NCI-H524 treated with DMSO at 0.1 percent for 48 hours (cell line): ENCODE measurements at regions not wholly inside any gene's neighbourhood (a gene's known extent, or its start where the extent isn't known, plus 50 kb on each side); places are given as distances from the start of the nearest gene placed in this dataset.
"Not testable (repeated sequence)": the region's sequence is repeated elsewhere in the genome, so short reads cannot be mapped to it uniquely, and the experiment has no call there.

Experiments
- DNase-seq: peaks from one replicate; lab custom pipeline; 2025; lab: John Stamatoyannopoulos, UW

DNA sequence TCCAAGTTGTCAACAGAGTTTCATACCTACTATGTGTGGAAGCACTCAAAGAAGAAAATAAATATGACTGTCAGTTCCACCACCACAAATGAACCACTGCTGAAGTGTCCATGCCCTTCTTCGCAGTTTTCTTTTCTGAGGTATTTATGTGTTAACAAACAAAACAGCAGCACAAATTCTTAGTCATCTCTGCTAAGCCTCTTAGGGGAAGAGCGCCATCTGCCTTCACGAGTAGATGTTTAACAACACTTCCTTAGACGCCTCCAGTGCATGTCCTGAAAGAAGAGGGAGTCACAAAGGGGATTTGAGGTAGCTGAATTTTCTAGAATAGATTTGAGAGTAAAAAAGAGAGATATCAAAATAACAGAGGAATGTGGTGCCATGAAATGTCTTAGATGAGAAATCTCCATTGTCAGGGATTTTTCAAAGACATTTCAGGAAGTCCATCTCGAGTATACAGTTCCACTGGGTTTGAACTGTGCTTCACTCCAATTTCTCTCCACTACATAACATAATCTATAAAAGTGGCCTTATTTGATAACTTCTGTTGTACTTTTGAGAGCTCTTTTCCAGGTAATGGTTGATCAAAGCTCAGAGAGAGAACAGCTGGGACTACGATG lies 775.3 kb upstream of the POM121L12 start:
- no peak for DNase-seq

DNA sequence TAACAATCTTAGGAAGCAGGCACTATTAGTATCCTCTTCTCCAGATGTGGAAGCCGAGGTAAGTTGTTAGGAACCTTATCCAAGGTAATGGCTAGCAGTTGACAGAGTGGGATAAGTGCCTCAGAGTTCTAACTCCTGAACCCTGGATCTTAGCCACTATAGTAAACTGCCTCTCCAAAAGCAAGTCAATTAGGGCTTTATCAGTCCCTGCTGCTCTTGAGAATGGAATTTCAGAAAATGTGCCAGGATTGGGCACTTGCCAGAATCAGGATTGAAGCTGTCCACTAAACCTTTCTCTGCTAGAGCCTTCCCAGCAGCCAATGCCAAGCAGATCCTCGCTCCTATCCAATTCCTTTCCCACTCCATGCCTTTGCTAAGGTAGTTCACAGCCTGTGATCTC lies 777.5 kb upstream of the POM121L12 start:
- DNase-seq, result no peak

DNA sequence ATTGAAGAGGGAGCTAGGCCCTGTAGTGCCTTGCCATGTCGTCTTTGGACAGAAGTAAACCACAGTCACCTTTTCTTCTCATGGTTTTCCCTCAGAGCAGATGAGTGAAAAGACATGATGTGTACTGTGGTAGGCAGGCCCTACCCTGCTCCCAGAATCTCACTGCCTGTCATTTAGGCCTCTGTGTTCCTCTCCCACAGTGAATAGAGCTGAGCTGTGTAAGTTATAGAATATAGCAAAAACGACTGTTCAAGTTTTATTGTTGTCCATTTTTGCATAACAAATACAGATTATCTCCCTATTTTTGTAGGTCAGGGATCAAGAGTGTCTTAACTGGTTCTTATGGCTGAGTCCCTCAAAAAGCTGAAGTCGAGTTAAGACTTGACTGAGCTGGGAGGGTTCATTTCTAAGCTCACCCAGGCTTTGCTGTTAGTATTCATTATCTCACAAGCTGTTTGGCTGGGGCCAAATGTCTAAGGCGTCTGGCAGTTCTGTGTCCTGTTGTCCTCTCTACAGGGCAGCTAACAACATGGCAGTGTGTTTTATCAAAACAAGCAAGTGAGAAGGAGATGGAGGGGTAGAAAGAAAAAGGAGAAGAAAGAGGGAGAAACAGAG lies 780.9 kb upstream of the POM121L12 start:
- DNase-seq, result no peak

DNA sequence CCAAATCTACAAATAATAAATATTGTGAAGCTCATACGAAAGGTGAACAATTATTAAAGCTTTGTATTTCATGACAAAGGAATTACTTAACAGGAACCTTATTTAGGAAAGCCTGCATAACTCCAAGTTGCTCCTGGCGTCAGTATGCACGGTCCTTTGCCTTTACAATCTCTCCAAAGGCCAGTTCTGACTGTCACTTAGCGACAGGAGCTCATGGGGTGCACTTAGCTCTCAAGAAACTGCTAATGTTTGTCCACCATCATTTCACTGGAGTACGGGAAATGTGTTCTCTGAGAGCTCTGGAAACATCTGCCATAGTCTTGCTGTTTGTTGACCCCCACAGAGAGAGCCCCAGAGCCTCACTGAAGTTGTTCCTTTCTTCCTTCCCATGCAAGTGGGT lies 781.5 kb upstream of the POM121L12 start:
- DNase-seq, result no peak

DNA sequence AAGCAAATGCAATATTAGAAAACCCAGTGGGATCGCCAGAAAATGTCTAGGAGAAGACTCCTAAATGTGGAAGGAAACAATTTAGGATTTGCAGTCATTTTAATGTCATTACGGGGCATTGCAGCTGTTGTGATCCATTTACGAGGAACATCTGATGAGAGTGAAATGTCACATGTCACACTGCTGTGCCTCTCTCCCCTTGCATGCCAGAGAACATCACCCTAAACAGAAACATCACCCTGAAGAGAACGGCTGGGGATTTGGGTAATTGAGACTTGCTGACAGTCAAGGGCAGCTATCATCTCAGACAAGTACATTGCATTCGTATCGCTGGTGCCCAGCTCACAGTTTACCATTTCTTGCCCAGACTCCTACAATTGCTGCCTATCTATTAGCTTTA lies 785.7 kb upstream of the POM121L12 start:
- no peak for DNase-seq

DNA sequence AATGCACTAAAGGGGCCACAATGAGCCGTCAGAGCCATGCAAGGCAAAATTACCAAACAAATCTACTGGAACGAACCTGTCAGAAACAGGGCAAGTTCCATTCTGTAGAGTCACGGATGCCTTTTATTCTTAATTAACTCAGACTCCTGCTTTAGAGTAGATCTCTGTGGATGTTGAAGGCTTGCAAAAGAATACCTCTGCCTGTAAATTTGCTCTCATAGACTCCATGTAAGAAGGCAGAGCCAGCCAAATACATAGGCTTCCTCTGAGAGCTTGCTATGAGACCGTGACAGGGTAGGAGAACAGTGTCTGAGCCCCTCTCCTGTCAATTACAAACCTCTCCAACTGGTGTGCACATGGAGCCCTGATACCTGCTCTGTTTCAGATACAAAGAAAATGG lies 787.9 kb upstream of the POM121L12 start:
- DNase-seq, result no peak

DNA sequence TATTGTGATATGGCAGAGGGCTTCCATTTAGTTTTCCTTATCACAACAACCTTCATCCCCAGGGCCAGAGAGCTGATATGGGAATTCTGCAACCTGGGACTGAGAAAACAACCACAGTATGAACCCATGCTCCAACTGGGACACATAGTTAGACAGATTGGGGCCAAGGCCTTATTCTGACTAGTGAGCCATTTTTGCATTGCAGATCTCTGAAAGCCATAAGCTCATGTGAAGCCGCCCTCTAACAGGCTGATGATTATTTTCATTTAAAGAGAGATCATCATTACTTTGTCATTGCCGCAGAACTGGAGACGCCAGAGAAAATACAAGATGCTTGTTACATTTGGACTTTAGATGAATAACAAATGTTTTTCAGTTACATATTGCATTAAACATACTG lies 791.7 kb upstream of the POM121L12 start:
- DNase-seq, result no peak

DNA sequence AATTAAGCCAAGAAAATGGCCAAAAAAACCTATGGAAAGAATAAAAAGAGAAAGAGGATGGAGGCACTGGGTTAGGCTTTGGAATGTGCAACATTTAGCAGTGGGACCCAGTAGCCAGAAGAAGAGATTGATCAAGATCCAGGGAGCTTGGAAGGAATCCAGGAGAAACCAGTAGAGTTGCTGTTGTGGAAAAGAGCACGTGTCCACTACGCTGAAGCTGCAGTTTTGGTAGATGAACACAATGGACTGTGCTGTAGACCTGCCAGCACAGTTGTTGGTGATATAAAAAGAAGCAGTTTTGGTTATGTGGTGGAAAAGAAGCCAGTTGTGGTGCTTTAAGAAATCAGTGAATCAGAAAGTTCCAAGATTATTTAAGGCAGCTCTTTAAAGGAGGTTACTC lies 802.2 kb upstream of the POM121L12 start:
- no peak for DNase-seq

DNA sequence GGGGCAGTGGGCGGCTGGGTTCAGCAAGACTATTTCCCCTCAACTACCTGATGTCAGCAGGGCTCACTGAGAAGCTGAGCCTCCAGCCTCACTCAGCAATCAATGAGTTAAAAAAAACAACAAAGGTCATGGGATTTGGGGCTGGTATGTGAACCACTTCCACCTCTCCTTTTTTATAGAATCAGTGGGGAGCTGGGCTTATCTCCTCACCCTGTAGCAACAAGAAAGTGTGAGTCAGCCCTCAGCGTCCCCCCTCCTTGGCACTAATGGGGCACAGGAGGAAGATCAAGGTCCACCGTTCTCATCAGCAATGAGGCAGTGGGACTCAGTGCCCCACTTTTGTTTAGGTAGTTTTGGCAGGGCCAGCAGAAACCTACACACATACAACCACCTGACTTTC lies 823.5 kb upstream of the POM121L12 start:
- no peak for DNase-seq

DNA sequence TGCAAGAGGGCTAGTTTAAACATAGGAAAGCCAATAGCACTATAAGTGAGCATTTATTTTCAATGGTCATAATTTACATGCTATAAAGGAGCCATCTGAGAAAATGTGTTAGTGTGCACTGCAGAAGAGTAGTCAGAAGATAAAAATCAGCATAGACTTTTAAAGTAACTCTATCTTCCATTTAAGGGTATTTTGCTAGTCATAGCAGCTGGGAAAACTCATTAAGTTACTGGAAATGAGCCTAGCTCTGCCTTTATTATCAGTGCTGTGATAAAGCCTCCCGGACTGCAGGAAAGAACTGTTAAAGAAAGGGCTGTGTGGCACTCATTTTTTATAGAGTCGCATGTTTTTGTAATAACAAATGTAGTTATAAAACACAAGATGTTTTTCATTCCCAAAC lies 825.8 kb upstream of the POM121L12 start:
- DNase-seq, result no peak

DNA sequence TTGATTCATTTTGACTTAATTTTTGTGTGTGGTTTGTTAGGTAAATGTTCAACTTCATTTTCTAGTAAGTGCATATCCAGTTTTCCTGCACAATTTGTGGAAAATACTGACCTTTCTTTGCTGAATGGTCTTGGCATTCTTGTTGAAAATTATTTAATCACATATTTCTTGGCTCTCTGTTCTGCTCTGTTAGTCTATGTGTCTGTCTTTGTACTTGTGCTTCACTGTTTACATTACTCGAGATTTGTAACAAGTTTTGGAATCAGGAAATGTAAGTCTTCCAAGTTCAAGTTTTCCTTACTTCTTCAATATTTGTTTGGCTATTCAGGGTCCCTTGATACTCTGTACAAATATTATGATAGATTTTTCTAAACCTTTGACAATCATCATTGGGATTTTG lies 838.2 kb upstream of the POM121L12 start:
- DNase-seq, result no peak

DNA sequence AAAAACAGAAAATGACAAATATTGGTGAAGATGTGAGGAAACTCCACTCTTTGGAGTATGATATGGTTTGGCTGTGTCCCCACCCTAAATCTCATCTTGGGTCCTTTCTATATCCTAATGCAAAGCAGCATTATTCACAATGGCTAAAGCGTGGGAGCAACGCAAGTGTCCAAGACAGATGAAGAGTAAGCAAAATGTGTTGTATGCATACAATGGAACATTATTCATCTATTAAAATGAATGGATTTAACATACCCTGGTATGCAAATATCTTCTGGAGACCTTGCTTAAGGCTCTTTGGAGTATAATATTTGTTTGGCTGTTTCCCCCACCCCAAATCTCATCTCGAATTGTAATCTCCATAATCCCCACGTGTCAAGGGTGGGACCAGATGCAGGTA lies 839.8 kb upstream of the POM121L12 start:
- DNase-seq, result no peak

DNA sequence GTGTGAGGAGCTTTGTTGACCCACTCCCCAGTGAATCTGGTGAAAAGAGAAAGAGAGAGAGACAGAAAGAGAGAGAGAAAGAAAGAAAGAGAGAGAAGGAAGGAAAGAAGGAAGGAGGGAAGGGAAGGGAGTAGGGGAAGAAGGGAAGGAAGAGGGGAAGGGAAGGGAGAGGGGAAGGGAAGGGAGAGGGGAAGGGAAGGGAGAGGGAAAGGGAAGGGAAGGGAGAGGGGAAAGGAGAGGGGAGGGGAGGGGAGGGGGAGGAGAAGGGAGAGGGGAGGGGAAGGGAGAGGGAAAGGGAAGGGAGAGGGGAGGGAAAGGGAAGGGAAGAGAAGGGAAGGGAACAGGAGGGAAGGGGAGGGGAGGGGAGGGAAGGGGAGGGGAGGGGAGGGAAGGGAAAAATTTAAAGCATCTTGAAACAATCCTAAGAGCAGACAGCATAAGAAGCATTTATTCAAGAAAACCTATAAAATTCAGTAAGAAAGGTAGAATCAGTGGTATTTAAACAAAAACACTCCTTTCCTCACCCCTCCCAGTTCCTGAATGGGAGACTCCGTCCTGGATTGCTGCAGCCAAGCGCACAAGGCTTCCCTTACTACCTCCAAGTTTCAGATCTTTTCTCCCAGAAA lies 846.2 kb upstream of the POM121L12 start:
- DNase-seq, result no peak

DNA sequence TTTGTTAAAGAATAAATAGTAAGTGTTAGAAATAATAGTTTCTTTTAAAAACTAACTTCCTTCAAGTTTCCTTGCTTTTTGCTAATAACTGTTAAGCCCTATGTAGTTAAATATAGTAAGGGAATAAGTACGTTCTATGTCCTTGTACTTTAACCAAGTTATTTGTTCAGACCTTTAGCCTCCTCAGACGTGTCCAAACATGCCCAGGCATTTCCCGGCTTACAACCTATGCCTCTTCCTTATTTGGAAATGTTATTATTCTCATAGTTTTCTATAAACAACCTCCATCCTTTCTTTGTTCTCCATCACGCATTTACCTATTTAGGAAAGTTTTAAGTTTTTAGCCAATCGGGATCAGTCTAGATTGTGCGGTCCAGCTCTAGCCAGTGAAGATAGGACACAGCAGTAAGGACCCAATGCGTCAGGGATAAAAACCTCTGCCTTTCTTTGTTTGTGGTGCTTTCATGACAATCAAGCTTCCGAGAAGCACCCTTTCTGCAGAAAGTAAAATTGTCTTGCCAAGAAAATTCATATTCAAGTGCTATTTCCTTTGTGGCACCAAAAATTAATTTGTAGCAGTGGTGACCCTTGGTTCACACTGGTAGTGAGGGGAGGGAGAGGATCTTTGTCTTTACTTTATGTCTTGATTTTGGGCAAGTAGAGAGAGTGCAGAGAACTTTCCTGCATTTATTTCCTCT lies 851.3 kb upstream of the POM121L12 start:
- no peak for DNase-seq

DNA sequence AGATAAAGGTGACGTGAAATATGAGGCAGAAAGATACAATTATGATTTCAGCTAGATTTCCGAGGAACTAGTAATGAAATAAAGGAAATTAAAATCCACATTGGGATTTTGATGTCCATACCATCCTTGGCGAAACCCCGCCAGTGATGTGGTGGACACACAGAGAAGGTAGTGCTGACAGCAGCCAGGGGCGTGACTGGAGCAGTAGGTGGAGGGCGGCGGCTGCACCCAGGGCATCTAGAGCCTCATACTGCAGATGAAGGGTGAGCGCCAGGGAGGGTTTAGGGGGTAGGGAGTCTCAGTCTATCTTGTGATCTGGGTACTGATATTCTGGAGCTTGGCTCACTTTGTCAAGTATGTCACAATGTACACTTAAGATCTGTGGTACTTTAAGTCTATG lies 855.5 kb upstream of the POM121L12 start:
- DNase-seq, result no peak

DNA sequence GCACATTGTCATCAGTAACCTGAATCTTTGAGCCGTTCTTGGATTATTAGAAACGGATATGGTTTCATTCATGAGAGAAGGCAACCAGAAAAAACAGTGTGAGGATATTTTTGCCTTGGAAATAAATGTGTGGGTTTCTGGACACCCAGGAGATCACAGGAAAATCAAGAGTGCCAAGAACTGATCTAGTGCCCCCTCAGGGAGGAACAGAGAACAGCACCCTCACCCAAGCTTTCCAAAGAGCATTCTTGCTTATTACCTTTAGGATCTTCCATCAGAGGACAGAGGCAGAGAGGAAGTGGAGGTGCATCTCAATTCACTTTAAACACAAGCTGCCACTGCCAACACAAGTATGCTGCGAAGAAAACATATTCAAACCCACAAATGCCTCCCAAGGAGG lies 851.5 kb upstream of the COBL start:
- DNase-seq, result no peak

DNA sequence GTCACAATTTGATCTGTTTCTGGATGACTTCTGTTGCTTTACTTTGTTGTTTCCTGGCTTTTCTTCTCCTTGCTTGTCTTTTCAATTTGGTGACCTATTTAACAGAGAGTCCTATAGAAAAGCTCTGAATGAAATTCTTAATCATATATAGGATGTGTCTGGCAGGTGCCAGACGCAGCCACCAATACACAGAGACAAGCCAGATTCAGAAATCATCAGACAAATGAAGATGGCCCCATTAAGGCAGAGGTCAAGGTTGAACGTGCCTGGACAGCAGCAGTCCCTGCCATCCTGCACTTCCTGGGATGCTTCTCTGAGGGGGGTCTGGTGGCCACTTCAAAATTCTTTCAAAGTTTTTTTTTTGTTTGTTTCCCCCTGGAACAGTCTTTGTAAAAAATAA lies 846.7 kb upstream of the COBL start:
- DNase-seq, result no peak

DNA sequence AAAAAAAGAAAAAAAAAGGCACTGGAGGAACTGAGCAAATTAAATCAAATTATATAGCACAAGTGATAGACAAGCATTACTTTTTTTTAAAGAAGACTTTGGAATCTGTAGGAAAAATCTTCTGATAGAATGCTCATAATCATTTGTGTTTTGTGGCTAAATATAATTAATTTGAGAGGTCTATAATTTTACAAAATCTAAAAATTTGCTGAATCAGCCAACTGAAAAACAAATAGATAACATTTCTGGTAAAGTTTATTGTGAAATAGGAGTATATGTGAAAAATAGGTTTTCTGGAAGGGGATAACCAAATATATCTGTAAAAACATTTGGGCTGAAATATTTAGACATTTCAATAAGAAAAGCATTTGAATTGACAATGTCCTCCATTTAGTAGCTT lies 844.9 kb upstream of the COBL start:
- DNase-seq, result no peak

DNA sequence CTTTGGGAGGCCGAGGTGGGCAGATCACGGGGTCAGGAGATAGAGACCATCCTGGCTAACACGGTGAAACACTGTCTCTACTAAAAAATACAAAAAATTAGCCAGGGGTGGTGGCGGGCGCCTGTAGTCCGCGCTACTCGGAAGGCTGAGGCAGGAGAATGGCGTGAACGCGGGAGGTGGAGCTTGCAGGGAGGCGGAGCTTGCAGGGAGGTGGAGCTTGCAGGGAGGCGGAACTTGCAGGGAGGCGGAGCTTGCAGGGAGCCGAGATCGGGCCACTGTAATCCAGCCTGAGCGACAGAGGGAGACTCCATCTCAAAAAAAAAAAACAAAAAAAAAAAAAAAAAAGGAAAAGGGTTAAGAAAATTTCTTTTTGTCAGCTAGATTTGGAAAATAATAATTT lies 842.8 kb upstream of the COBL start:
- not testable (repeated sequence) for DNase-seq

DNA sequence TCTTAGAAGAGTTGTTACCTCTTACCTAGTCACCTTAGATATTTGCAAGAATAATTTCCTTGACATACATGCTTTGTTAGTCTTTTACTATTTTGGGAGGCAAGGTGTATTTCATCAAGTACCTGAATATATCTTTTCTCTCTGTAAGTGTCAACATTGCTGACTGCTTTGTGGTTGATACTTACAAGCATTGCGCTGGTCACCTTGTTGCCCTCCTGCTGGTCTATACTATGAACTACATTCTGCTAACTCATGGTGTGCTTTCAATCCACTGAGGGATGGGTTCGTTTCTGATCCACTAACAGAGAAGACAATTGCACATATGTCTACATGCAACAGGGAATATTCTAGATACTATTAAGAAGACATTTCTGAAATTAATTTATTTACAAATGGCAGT lies 837.8 kb upstream of the COBL start:
- DNase-seq, result no peak

DNA sequence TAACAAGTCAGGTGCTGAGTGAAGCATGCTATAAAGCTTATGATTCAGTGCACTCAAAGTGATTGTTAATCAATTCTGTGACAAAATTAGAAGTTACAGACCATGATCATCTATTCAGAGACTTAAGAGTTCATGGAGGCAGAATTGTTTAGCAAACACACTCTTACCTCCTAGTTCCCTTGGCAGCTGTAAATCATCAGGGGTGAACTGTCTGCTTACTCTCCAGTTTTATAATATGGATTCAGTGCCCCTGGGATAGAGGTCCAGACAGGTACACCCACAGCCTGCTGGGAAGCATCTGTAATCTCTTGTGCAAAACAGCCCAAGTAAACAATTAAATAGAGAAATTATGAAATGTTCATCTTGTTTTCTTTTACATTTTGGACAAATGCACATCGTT lies 835.0 kb upstream of the COBL start:
- no peak for DNase-seq

DNA sequence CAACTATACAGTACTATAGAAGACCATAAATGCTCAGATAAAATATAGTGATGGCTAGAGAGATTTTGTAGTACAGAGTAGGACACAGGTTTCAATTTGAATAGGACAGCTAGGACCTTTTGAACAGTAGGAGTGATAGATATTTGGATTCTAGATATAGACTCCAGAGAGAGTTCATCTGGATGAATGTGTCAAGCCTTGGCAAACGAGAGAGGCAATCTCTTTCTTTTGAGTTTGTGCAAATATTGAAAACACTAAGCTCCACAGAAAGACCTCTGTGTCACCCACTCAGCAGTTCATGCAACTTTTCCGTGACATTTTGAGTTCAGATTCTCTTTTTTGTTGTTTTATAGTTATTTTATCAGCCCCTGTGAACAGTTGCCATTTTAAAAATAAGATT lies 834.3 kb upstream of the COBL start:
- no peak for DNase-seq

DNA sequence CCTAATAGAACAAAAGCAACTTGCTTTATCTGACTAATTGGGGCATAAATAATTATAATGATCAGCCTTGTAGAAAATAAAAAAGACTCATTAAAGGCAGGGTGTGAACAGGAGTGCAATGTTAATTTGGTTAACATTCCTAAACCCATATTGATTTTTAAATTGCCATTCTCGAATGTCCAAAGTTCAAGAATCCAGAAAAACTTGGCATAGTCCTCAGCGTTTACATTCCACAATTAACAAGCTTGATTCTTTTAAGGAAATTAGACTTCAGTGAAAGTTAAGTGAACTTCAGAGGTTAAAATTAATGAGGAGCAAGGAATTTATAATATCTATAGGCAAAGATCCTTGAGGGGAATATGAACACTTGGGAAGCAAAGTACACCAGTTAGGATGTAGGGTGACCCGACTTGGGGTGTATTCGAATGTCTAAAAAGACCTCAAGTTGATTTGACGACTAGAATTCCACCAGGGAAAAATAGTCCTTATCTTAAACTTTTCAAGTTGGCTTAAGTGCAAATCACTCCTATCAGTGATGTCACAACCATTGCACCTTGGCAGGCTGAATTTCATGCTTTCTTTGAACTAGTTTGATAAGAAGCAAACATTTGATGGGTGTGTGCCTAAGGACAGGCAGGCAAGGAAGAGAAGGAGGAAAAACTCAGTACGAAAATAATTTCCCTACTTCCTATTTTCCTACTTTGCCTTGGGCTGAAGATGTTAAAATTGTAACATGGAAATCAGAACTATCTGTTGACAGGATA lies 830.4 kb upstream of the COBL start:
- no peak for DNase-seq
